Medulla oblongata (tissue), 1 donor: ENCODE measurements at regions not wholly inside any gene's neighbourhood (a gene's known extent, or its start where the extent isn't known, plus 50 kb on each side); places are given as distances from the start of the nearest gene placed in this dataset.
A peak's percentile ranks its signal among the peaks of the same experiment; 100 is the strongest.
"Not testable (repeated sequence)": the region's sequence is repeated elsewhere in the genome, so short reads cannot be mapped to it uniquely, and the experiment has no call there.

ENCODE experiments used
- DNase-seq: peaks from one replicate; pipeline ENCODE4 v3.0.0-alpha.2; 2015; ENCODE audit errors: extremely low spot score

GRCh38 chr5:157947156-157947555 is 88.2 kb upstream of the CLINT1 start:
- no peak for DNase-seq

- DNase-seq, result not testable (repeated sequence)
Measured at GRCh38 chr5:157945822-157946221, 86.9 kb upstream of the CLINT1 start.

- DNase-seq, result no peak
Measured at GRCh38 chr5:157944938-157945337, 86.0 kb upstream of the CLINT1 start.

GRCh38 chr5:157944077-157944633 is 85.2 kb upstream of the CLINT1 start:
- DNase-seq, result no peak

- no peak for DNase-seq
Measured at GRCh38 chr5:157942595-157942994, 83.7 kb upstream of the CLINT1 start.

- DNase-seq, result no peak
Measured at GRCh38 chr5:157941616-157942015, 82.7 kb upstream of the CLINT1 start.

GRCh38 chr5:157938101-157938500 is 79.2 kb upstream of the CLINT1 start:
- DNase-seq, result not testable (repeated sequence)

- DNase-seq, result not testable (repeated sequence)
Measured at GRCh38 chr5:157936776-157937501, 78.0 kb upstream of the CLINT1 start.

GRCh38 chr5:157934600-157934999 is 75.7 kb upstream of the CLINT1 start:
- no peak for DNase-seq

- DNase-seq, result no peak
Measured at GRCh38 chr5:157933005-157933404, 74.1 kb upstream of the CLINT1 start.

- no peak for DNase-seq
Measured at GRCh38 chr5:157930710-157931109, 71.8 kb upstream of the CLINT1 start.

- DNase-seq, result no peak
Measured at GRCh38 chr5:157926977-157927376, 68.0 kb upstream of the CLINT1 start.

- no peak for DNase-seq
Measured at GRCh38 chr5:157925786-157926671, 67.1 kb upstream of the CLINT1 start.

GRCh38 chr5:157924931-157925729 is 66.2 kb upstream of the CLINT1 start:
- DNase-seq, result no peak

GRCh38 chr5:157924490-157924889 is 65.5 kb upstream of the CLINT1 start:
- no peak for DNase-seq

GRCh38 chr5:157923765-157924164 is 64.8 kb upstream of the CLINT1 start:
- no peak for DNase-seq

GRCh38 chr5:157922026-157922425 is 63.1 kb upstream of the CLINT1 start:
- no peak for DNase-seq

GRCh38 chr5:157920828-157921170 is 61.9 kb upstream of the CLINT1 start:
- DNase-seq, result no peak

GRCh38 chr5:157918811-157919742 is 60.1 kb upstream of the CLINT1 start:
- no peak for DNase-seq

GRCh38 chr5:157917899-157918809 is 59.2 kb upstream of the CLINT1 start:
- peak; percentile 21 for DNase-seq
